GM12801 (cell line): ENCODE measurements at regions not wholly inside any gene's neighbourhood (a gene's known extent, or its start where the extent isn't known, plus 50 kb on each side); places are given as distances from the start of the nearest gene placed in this dataset.

Experiments used
- TF ChIP-seq, protein P1 (sequence below): IDR thresholded peaks from one replicate; pipeline ENCODE4 v1.5.1; 2011; ENCODE audit warnings: control low read depth; ENCODE audit not compliant: insufficient read length; ENCODE audit errors: extremely low read depth

GRCh38 chr3:159028706-159029105 lies 226.9 kb downstream of the MFSD1 start:
- TF ChIP-seq, protein P1, sequence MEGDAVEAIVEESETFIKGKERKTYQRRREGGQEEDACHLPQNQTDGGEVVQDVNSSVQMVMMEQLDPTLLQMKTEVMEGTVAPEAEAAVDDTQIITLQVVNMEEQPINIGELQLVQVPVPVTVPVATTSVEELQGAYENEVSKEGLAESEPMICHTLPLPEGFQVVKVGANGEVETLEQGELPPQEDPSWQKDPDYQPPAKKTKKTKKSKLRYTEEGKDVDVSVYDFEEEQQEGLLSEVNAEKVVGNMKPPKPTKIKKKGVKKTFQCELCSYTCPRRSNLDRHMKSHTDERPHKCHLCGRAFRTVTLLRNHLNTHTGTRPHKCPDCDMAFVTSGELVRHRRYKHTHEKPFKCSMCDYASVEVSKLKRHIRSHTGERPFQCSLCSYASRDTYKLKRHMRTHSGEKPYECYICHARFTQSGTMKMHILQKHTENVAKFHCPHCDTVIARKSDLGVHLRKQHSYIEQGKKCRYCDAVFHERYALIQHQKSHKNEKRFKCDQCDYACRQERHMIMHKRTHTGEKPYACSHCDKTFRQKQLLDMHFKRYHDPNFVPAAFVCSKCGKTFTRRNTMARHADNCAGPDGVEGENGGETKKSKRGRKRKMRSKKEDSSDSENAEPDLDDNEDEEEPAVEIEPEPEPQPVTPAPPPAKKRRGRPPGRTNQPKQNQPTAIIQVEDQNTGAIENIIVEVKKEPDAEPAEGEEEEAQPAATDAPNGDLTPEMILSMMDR = no peak

DNA sequence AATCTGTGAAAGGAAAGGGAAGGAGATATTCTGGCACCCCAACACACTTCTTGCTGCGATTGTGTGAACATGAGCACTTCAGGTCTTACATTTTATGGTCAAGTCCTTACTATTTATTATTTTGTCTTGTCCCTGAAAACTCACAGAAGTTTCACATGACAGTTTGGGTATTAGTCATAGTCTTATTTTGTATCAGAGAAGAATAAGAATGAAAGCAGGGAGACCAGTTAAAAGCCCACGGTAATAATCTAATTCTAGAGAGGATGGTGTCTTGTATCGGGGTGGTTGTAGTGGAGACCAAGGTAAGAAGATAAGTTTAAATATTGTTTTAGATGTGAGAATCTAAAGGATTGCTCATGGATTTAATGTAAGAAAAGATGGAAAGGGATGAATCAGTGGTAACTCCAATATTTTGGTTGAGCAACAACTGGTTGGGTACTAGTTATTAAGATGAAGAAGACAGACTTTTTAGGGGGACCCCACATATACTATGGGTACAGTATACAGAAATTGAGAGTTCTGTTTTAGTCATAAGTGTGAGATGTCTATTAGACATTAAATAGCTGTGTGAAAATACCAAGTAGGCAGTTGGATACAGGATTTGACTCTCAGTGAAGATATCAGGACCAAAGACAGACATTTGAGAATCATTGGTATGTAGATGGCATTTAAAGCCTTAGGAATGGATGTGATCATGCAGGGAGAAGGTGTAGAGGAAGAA lies 227.6 kb downstream of the MFSD1 start:
- TF ChIP-seq, protein P1 = no peak

- TF ChIP-seq, protein P1 = no peak
Measured at GRCh38 chr3:159030138-159030670, 228.3 kb downstream of the MFSD1 start.

DNA sequence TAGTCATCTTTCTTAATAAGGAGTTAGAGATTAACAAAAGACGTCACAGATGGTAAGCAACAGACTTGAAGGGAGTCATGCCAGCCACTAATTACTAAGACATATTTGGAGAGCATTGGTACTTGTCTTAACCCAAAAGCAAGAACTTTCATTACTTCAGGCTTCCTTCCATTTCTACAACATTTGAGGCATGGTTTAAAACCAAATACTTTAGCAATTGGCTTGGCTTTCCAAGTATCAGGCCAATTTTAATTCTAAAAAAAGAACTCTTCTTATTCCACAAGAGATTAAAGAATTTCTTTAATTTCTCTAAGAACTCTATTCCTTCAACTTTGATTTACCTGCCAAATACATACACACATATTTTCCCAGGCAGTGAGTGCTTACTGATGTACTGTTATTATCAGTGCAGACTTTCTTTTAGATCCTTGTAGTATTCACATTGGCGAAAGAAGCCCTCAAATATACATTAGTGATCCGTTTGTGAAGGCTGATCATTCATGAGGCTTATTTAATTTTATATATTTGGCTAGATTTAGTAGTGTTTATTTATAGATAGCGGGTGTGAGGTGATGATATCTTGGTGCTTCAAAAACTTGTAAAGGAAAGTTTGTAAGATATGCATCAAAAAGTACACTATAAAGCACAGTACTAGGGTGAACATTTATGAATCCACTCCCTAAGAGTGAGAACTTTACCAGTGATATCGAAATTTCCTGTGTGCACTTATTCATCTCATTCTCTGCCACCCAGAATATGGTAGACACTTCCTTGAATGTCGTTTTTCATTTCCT lies 229.2 kb downstream of the MFSD1 start:
- TF ChIP-seq, protein P1 = no peak

DNA sequence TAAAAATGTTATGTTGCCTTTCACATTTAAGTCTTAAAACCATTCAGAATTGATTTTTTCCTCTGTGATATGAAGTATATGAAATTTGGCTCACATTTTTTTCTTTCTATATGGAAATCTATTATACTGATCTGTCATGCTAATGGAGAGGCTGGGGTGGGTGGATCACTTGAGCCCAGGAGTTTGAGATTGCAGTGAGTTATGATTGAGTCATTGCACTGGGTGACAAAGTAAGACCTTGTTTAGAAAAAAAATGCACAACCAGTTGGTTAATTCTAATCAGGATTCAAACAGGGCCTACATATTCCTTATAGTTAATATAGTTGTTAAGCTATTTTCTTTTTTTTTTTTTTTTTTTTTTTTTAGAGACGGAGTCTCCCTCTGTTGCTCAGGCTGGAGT lies 230.5 kb downstream of the MFSD1 start:
- TF ChIP-seq, protein P1 = no peak

- TF ChIP-seq, protein P1 = no peak
Measured at GRCh38 chr3:159038405-159038804, 236.6 kb downstream of the MFSD1 start.

DNA sequence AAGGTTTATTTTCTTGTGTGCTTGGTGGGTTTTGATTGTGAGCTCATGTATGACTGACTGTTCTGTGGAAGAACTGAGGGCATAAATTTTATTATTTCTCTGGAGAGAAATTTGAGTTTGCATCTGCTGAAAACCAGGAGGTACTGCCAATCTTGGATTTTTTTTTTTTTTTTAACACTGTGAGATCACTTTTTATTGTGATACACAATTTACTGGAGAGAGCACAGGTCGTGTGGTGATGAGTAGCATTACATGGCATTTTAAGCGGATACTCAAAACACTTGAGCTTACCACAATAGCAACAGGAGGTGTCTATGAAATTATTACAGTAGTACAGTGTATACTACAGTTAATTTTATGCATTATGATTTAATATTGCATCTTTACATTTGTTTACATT lies 237.4 kb downstream of the MFSD1 start:
- TF ChIP-seq, protein P1 = no peak
